GM11168 (cell line): ENCODE measurements at regions not wholly inside any gene's neighbourhood (a gene's known extent, or its start where the extent isn't known, plus 50 kb on each side); places are given as distances from the start of the nearest gene placed in this dataset.

Experiments used
- in situ Hi-C: fragments of 300-500 bp; cut with MboI; formaldehyde crosslinking; loops from one replicate; pipeline ENCODE4 v1.12.0; 2022; ENCODE audit warnings: low sequenced_read_pairs; ENCODE audit not compliant: unreplicated experiment

DNA sequence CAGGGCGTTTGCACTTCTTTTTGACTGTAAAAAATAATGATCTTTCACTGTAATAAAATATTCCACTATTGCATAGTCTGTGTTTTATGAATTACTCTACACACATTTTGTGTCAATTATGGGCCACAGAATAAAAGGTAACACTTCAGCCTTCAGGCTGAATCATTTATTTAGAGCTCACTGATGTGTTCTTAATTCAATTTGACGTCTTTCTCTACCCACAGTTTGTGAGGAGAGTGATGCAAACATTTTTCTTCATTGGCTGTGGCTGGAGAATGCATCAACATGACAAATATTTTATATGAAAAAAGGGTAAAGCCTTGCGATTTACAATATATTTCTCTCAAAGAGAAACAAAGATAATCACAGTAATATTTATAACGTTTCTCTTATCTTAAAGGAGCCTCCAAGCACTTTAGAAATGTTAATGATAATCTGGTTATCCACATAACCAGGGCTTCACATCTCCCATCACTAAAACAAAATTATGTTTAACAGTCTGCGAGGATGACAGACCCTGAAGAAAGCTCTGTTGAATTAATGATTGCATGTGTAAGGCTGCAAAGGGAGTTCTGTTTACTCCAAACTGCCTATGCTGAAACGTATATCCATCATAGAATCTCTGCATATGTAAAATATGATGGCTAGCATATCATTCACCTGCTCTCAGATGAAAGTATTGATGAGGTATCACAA is 951.3 kb downstream of the ZPLD1 start:
- in situ Hi-C loops = no loop called here

DNA sequence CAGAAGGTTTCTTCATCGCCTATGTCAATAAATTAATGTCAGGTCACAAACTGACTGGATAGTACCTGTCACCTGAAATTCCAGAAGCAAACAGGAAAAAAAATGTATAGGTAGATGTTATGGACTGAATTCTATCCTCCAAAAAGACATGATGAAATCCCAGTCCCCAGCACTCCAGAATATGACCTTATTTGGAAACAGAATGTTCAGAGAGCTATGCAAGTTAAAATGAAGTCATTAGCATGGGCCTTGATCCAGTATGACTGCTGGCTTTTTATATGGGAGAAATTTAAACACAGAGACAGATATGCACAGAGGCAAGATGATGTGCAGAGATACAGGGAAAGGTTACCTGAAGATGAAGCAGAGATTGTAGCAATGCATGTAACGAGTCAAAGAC is 953.4 kb downstream of the ZPLD1 start:
- in situ Hi-C loops = no loop called here

DNA sequence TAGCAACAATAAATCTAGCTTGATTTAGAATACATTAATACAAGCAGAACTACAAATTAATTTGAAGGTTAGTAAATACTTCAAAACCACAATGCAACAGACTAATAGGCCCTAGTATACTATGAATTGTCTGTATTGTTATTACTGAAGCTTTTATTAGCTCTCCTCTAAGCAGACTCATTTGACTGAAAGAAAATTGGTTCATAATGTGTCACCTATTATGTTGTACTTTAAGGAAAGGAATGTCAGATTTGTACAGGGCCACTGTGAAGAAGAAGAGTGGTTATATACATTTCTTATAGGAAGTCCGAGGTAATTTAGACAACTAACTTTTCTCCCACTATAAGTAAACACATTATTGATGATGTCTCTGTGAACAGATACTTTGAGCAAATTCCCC is 954.5 kb downstream of the ZPLD1 start:
- in situ Hi-C loops = no loop called here

DNA sequence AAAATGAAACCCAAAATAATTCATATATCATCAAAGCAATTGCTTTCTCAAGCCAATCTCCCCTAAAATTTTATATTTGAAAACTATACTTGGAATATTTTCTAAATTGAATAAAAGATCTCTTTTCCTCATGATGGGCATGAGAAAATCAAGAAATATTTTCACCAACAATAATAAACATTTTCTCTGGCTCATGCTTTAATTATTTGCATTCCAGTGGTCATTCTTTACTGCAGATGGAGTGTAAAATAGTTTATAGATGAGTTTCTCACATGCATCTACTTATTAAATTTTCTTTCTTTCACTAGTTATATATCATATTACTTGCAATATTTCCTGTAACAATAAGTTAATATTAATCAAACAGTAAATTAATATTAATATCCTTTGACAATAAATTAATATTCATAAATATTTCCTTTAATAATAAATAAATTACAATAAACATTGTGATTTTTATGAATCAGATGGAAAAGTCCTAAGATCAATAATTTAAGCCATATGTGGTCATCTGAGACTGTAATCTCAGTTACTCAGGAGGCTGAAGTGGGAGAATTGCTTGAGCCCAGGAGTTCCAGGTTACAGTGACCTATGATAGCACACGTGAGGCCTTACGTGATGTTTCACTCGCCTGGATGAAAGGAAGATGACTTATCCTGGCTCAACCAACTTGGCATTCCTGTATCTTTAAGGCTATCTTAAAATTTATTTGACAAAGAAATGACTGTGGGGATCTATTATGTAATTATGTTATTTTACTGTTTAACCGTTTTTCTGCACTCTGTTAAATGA is 958.8 kb downstream of the ZPLD1 start:
- in situ Hi-C loops = no loop called here

DNA sequence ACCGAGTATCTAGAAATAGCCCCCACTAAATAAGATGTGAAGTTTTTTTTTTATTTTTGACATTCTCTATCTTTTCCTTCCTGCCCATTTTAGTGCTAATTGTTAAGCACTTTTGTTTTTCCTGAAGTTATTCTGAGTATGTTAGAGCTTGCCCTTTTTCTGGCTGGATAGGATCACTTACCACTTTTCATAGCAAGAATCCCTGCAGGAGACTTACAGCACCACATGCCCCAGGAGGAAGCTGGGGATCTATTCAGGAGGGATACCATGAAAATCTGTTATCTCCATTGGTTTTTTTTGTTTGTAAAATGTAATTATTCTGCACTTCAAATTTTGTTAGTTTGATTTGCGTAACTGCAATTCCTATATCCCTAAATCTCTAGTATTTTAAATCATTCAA is 968.4 kb downstream of the ZPLD1 start:
- in situ Hi-C loops = no loop called here

DNA sequence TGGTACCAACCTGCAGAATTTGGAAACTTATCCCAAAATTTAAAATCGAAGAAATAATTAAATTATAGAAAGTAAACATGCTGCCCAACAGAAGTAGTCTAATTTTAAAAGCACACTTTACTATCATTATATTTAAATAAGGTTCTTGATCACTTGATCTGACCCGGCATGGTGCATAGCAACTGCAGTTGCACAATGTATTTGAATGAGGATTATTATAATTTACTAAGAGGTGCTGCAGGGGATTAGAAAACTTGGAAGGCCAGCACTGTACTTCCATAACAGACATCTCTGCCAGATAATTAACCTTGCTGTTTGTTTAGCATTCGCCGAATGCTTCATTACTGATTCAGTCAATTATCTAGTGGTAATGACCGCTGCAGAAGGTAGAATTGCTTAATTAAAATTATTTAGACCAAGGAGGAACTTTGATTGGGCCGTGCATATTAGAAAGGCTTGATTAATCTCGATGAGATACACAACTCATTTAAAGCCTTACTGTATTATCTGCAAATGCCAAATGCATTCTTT is 971.6 kb downstream of the ZPLD1 start:
- in situ Hi-C loops = no loop called here

DNA sequence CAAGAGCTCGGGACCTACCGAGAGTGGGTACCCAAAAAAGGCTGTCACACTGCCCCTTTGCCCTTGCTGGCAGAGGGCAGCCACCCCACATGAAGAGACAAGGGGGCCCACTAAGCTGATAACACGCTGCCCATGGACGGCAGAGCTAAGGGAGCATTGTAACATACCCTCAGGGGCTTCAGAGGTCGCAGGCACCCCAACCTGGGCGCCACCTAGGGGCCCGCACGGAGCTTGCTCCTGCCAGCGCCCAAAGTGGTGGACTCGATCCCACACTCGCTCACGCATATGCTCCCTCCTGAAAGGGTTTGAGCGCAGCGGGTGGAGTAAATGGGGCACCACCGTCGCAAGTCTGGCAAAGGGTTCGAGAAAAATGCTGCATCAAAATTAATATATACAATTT is 975.4 kb downstream of the ZPLD1 start:
- in situ Hi-C loops = no loop called here

DNA sequence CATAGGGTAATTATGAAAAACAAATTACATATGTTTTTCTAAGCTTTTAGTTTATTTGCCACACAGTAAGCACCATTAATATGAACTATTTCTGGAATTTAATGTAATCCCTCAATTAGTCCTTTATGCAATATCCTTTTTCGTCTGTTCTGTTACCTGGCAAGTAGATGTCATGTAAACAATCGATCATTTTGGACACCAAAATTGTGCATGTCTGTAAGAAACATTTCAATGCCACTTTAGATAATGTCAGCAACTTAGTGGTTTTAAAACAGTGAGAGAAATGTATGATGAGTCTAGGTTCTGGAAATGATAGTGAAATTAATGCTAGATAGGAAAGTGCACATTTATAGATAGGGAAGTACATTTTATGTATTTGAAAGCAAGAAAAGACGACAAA is 986.6 kb downstream of the ZPLD1 start:
- in situ Hi-C loops = no loop called here

DNA sequence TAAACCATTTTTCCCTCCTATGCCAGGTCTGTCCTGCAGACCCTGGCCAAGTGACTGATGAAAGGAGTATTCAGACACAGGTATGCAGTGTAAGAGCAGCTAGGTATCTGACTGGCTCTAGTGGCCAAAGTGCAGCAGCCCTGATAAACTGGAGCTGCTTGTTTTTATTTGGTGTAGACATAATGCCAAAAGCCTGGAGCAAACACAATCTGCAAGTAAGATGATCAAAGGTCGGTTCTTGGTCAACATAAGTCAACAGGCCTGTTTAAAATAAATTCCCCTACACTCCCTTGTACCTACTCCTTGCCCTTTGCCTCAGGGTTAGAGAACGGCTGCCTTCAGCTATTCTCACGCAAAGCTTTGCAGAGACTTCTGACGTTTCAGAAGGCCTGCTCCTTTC is 1003.1 kb downstream of the ZPLD1 start:
- in situ Hi-C loops = no loop called here

DNA sequence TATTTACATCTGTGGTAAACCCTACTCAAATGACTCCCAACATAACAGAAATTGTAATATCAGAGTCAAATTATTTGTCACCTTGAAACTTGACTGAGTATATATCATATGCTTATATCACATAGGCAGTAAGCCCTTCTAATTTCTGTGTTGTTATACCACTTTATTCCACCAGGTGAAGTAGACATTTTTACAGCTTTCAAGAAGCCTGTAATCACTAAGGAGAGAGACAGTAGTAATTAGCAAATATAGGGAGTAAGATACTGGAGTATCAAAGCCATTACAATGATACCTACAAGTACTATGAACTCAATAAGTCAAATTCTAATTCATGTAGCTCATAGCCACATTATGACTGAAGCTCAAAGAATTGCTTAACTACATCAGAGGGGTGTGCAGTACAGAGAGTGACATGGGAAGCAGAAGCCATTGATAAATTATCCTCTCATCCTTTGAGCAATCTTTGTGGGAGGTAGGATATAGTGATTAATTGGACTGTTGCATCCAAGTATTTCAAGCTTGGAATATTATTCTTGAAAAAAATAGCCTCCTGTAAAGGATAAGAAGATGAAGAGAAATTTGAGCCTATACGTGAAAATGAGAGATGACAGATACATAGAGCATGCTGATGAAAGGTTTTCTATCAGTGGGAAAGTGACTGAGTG is 1005.9 kb downstream of the ZPLD1 start:
- in situ Hi-C loops = no loop called here

DNA sequence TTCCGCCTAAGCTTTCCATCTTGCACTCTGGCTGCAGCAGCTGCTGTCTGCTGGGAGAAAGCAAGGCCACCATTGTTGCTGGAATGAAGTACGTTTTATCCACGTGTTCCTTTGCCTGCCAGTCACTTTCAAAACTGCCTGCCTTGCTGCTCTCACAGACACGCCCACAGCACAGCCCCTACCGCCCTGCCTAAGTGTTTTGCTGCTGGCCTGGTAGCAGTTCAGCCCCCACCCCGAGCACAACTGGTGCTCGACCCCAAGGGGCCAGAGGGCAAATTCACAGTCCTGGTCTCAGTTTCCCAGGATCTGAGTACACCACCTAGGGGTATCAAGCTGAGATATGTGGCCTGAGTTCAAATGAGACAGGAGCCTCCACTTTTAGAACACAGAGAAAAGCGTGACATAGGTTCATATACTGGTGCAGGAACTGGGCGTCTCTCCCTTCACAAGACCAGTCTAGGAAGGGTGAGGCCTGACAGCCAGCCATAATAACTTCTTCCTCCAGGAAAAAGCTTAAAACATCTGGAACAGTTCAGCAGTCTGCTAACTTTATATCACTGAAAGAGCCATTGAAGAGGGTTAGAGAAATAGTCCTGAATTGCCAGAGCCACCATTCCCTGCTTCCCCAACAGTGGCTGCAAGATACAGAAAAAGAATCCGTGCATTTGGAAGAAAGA is 1012.3 kb downstream of the ZPLD1 start:
- in situ Hi-C loops = no loop called here

DNA sequence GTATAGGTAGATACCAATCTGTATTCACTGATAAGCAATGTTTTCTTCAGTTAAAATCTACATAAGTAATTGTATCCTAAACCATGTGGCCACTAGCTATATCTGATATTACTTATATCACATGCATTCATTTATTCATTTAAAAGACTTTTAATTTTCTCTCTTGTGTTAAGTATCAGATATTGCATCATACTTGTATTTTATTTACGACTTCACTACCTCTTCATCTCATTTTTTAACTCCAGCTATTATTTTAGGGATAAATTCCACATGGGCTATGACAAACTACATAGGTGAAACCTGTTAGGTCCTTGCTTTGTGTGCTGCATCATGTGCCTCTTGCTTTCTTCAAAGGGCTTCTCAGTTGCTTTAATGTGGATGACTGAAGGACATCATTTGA is 1018.3 kb downstream of the ZPLD1 start:
- in situ Hi-C loops = no loop called here

DNA sequence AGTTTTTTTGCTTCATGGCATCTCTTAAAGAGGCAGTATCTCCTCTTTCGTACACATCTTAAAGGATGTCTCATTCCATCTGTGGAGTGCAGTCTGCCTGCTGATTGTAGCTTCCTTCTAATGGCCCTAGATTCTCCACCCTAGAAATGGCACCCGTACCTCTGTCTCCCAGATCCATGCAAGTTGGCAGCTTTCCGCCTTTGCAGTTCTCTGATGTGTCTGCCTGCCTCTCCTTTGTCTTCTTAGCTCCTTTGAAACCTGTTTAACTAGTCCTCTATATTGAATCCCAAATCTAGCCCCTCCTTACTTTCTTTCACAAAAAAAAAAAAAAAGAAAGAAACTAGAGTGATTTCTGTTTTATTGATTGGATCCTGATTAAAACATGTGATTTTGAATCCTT is 1025.0 kb downstream of the ZPLD1 start:
- in situ Hi-C loops = no loop called here

DNA sequence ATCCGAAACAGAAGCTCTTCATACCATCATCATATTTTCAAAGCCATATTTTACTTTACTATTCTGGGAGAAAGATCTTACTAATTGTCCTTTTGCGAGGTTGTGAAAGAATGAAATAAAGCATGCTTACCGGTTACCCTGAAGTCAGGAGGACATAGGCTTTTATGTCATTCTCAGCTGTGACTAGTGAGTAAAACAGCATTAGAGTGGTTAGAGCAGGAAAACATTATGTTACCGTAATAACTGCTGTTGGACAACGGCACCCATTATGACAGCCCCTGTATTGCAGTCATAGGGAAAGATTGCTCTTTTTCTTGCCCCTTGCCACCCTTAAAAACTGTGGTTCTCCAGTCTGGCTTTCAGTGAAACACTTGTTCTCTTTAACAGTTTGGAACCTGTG is 1035.7 kb downstream of the ZPLD1 start:
- in situ Hi-C loops = no loop called here

DNA sequence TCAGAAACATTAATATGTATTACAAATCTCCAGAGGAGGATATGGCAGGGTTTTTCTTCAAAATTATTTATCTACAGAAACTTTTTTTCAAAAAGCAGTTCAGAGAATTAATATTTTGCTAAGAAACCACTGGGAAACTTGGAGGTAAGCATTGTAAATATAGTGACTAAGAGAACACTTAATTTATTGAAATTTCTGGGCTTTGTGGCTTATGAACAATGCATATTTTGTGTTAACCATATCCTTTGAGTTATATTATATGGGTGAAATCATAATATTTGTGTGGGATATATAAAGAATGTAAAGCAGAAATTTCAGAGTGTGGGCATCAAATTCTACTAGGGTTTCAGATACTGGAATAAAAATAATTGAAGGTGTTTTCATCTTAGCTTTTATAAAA is 1059.2 kb downstream of the ZPLD1 start:
- in situ Hi-C loops = no loop called here

DNA sequence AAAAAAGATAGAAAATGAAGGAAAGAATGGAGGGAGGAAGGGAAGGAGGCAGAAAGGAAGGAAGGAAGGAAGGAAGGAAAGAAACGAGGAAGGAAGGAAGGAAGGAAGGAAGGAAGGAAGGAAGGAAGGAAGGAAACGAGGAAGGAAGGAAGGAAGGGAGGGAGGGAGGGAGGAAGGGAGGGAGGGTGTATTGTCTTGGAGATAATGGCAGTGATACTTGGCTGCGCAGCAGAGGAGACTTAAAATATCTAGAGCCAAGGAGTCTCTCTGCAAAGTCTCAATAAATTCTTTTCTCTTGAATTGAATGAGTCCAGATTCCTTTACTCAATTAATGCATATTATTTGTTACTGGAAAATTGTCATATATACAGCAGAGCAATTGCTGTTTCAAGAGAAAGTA is 1059.7 kb downstream of the ZPLD1 start:
- in situ Hi-C loops = no loop called here

DNA sequence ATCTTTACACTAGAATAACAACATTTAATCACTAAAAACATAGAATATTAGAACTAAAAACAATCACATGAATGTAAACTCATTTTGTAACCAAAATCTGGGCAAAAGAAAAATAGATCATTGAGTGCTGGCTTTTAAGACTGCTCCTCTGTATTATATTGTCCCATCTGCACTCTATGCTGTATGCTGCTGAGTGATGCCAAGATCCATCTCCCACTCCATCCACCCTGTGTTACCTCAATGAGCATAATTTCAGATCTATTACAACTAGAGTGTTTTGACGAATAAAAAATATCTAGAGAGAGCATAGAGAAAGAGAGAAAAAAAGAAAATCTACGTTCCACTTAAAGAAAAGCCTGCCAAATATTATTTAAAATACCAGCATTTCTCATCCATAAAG is 1060.4 kb downstream of the ZPLD1 start:
- in situ Hi-C loops = no loop called here

DNA sequence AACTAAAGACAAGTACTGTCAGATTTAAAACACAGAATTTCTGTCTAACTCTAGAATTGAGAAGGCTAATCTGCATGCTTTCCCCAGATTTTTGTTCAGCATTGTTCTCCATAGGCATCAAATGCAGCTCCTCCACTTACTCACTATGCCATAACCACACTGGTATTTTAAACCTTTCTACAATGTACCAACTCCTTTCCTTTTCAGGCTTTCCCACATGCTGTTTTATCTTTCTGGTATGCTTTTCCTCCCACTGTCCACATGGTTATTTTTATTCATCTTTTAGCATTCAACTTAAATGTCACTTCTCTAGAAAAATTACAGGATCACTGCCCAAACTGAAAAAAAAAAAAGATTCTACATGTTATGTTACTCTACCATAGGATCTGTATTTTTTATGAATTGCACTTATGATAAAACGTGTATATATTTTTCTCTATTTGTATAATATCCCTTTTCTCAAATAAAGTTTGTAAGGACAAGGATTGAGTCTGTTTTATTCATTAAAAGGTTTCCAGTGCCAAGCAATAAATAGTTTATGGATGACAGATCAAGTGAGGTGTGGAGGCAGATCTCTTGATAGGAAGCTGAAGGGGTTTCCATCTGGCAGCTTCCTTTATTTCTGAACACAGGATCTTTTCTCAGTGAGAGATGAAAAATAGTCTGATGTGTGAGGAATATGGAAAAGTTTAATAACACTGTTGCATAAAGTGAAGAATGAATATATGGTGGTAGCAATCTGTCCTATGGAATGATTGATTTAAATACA is 1064.5 kb downstream of the ZPLD1 start:
- in situ Hi-C loops = no loop called here

DNA sequence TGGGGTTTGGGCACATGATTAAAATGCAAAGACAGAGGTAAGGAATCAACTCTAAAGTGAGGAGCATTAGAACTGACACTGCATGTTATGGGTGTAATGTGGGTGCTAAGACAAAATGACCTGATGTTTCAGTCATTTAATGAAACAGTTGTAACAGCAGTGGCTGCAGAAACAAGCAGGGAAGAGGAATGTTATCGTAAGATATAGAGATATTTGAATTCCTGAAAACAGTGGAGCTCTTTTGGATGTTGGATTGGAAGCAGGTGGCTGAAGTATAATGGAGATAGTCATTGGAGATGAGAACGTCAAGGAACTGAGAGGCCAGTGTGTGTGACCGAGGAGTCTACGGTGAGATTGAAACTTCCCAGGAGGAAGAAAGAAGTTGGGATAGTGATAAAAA is 1065.2 kb downstream of the ZPLD1 start:
- in situ Hi-C loops = no loop called here

DNA sequence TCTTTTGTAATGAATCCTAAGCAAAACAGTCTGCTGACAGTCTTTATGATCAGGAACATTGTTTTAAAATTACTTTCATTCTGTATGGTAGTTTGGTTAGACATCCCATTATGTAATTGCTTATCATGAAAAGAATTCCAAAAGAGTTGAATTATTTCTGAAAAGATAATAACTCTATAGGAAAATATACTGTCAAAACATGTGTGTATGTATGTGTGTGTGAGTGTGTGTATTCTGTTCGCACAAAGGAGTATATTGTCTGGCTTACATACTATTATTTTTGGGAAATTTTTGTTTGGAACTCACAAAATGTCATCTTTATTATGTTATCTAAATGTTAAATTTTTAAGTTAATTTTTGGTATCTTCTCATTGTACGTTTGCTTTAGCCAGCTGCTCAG is 1075.9 kb downstream of the ZPLD1 start:
- in situ Hi-C loops = no loop called here
